Liver (tissue), 7 donors: ENCODE measurements at regions not wholly inside any gene's neighbourhood (a gene's known extent, or its start where the extent isn't known, plus 50 kb on each side); places are given as distances from the start of the nearest gene placed in this dataset.

ENCODE experiments used
- DNase-seq: peaks from one replicate; pipeline ENCODE4 v3.0.0-alpha.2; 2017; ENCODE audit warnings: low spot score
- H3K27ac ChIP-seq, 2 donors: one replicate each; pipeline ENCODE4 v1.7.0; 2013; ENCODE audit warnings: inconsistent platforms in 2 of 2, low read length in 2 of 2, control low read depth in 1 of 2, low read depth in 1 of 2, mild to moderate bottlenecking in 1 of 2
- H3K27me3 ChIP-seq, 4 donors: one replicate each; pipeline versions ENCODE4 v1.6.1 to v1.7.0; 2013; ENCODE audit warnings: low read length in 3 of 4, inconsistent platforms in 1 of 4, mild to moderate bottlenecking in 1 of 4, moderate library complexity in 1 of 4; ENCODE audit not compliant: control insufficient read depth in 4 of 4, insufficient read depth in 4 of 4
- H3K36me3 ChIP-seq, 4 donors: one replicate each; pipeline versions ENCODE4 v1.6.1 to v1.7.0; 2013; ENCODE audit warnings: low read length in 3 of 4, mild to moderate bottlenecking in 3 of 4, low read depth in 1 of 4, moderate library complexity in 1 of 4; ENCODE audit not compliant: control insufficient read depth in 4 of 4, insufficient read depth in 3 of 4
- H3K4me1 ChIP-seq, 4 donors: one replicate each; pipeline versions ENCODE4 v1.6.1 to v1.7.0; 2013; ENCODE audit warnings: low read length in 3 of 4, mild to moderate bottlenecking in 3 of 4, moderate library complexity in 1 of 4; ENCODE audit not compliant: control insufficient read depth in 4 of 4, insufficient read depth in 4 of 4
- H3K4me3 ChIP-seq, 3 donors: one replicate each; pipeline versions ENCODE4 v1.6.1 to v1.7.0; 2013; ENCODE audit warnings: low read length in 3 of 3, control low read depth in 1 of 3, low read depth in 1 of 3, mild to moderate bottlenecking in 1 of 3
- H3K9ac ChIP-seq, 2 donors: one replicate each; pipeline ENCODE4 v1.7.0; 2013; ENCODE audit warnings: low read length in 2 of 2, mild to moderate bottlenecking in 2 of 2, moderate library complexity in 2 of 2, control low read depth in 1 of 2, low read depth in 1 of 2
- H3K9me3 ChIP-seq, 4 donors: one replicate each; pipeline versions ENCODE4 v1.6.1 to v1.7.0; 2013; ENCODE audit warnings: low read length in 3 of 4; ENCODE audit not compliant: control insufficient read depth in 4 of 4
- FOXA1 ChIP-seq: IDR thresholded peaks from 2 replicates; pipeline ENCODE4 v1.6.1; 2016; ENCODE audit warnings: antibody characterized with exemption
- FOXA2 ChIP-seq: IDR thresholded peaks from 2 replicates; pipeline ENCODE4 v1.6.1; 2016; ENCODE audit warnings: antibody characterized with exemption
- GABPA ChIP-seq, 2 donors: IDR thresholded peaks in 1 of 2; conservative IDR thresholded peaks in 1 of 2; 2 replicates each; pipeline ENCODE4 v1.6.1; 2016; ENCODE audit warnings: antibody characterized with exemption in 2 of 2, mild to moderate bottlenecking in 1 of 2, moderate library complexity in 1 of 2
- JUND ChIP-seq, 2 donors: IDR thresholded peaks; 2 replicates each; pipeline ENCODE4 v1.6.1; 2016; ENCODE audit warnings: antibody characterized with exemption in 2 of 2
- NR2F2 ChIP-seq: IDR thresholded peaks from 2 replicates; pipeline ENCODE4 v1.6.1; 2016; ENCODE audit warnings: antibody characterized with exemption
- RAD21 ChIP-seq, 2 donors: IDR thresholded peaks; 2 replicates each; pipeline ENCODE4 v1.6.1; 2016; ENCODE audit warnings: antibody characterized with exemption in 2 of 2, mild to moderate bottlenecking in 2 of 2
- RXRA ChIP-seq, 2 donors: IDR thresholded peaks; 2 replicates each; pipeline ENCODE4 v1.6.1; 2017 to 2018; ENCODE audit warnings: antibody characterized with exemption in 2 of 2, mild to moderate bottlenecking in 1 of 2
- SP1 ChIP-seq: IDR thresholded peaks from 2 replicates; pipeline ENCODE4 v1.6.1; 2018; ENCODE audit warnings: antibody characterized with exemption, mild to moderate bottlenecking
- TAF1 ChIP-seq: conservative IDR thresholded peaks from 2 replicates; pipeline ENCODE4 v1.6.1; 2016; ENCODE audit warnings: antibody characterized with exemption, mild to moderate bottlenecking
- YY1 ChIP-seq: IDR thresholded peaks from 2 replicates; pipeline ENCODE4 v1.6.1; 2016; ENCODE audit warnings: antibody characterized with exemption, mild to moderate bottlenecking
- WGBS: extraction: QIAGEN DNeasy Blood & Tissue Kit; methylation state at CpG from one replicate; pipeline ENCODE4 v1.1.7; 2013; 5-methylcytosine and 5-hydroxymethylcytosine counted together
- TF ChIP-seq, protein P1 (sequence below): IDR thresholded peaks from 2 replicates; pipeline ENCODE4 v1.6.1; 2016; ENCODE audit warnings: antibody characterized with exemption
- TF ChIP-seq, protein P2 (sequence below): IDR thresholded peaks from 2 replicates; pipeline ENCODE4 v1.6.1; 2016; ENCODE audit warnings: antibody characterized with exemption
- TF ChIP-seq, protein P3 (sequence below): IDR thresholded peaks from 2 replicates; pipeline ENCODE4 v1.6.1; 2016; ENCODE audit warnings: antibody characterized with exemption
- donor health status: healthy.
- donor health status: healthy.
- donor health status: healthy.
- donor health status: healthy.

DNA sequence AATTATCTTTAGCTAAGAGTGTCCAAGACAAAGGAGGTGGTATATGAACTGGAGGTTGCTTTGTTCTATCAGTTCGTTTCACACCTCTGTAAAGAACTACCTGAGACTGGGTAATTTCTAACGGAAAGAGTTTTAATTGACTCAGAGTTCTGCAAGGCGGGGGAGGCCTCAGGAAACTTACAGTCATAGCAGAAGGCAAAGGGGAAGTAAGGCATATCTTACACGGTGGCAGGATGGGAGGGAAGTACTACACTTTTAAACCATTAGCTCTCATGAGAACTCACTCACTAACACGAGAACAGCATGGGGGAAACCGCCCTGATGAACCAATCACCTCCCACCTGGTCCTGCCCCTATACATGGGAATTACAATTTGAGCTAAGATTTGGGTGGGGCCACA lies 1202.3 kb upstream of the LRRTM3 start:
- peaks cover 0 to 2% (median 0%) of the 10 kb centered on the region in 4 donors for H3K9me3 ChIP-seq
- TF ChIP-seq FOXA1 (no peak), FOXA2 (no peak), NR2F2 (no peak)
- TF ChIP-seq, protein P1, sequence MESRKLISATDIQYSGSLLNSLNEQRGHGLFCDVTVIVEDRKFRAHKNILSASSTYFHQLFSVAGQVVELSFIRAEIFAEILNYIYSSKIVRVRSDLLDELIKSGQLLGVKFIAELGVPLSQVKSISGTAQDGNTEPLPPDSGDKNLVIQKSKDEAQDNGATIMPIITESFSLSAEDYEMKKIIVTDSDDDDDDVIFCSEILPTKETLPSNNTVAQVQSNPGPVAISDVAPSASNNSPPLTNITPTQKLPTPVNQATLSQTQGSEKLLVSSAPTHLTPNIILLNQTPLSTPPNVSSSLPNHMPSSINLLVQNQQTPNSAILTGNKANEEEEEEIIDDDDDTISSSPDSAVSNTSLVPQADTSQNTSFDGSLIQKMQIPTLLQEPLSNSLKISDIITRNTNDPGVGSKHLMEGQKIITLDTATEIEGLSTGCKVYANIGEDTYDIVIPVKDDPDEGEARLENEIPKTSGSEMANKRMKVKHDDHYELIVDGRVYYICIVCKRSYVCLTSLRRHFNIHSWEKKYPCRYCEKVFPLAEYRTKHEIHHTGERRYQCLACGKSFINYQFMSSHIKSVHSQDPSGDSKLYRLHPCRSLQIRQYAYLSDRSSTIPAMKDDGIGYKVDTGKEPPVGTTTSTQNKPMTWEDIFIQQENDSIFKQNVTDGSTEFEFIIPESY = no peak
- TF ChIP-seq, protein P2, sequence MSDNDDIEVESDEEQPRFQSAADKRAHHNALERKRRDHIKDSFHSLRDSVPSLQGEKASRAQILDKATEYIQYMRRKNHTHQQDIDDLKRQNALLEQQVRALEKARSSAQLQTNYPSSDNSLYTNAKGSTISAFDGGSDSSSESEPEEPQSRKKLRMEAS = no peak
- DNase-seq = no peak
- H3K4me1 ChIP-seq = no peaks in the 10 kb centered on the region
- H3K9ac ChIP-seq = no peak overlapping the region
- 82% methylated on average over 6 of the region's 6 CpGs for WGBS
- no peaks in the 10 kb centered on the region for H3K36me3 ChIP-seq
- H3K4me3 ChIP-seq = no peak overlapping the region
- no peaks in the 10 kb centered on the region for H3K27me3 ChIP-seq
- H3K27ac ChIP-seq = no peak overlapping the region

DNA sequence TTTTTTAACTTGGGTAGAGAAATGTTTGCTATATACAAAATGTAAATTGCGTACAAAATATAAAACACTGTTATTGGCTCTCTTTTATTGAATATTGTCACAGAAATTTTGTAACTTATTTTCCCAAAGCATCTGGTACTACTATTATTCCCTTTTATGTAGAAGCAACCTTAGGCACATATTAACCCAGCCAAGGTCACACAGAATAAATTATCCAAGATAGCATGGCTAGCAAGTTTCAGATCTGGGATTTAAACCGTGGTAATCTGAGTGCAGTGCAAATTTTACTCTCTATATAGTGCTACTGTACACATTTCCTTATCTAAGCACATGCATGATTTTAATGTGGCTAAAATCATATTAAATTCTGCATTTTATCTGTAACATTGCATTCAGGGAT lies 1190.5 kb upstream of the LRRTM3 start:
- no peaks in the 10 kb centered on the region for H3K27me3 ChIP-seq
- H3K4me1 ChIP-seq = no peaks in the 10 kb centered on the region
- no peaks in the 10 kb centered on the region for H3K9me3 ChIP-seq
- 53% methylated on average over 2 of the region's 2 CpGs for WGBS
- H3K27ac ChIP-seq = no peak overlapping the region
- no peak for TF ChIP-seq FOXA2
- TF ChIP-seq, protein P2 = no peak
- no peak for TF ChIP-seq FOXA1
- TF ChIP-seq, protein P3, sequence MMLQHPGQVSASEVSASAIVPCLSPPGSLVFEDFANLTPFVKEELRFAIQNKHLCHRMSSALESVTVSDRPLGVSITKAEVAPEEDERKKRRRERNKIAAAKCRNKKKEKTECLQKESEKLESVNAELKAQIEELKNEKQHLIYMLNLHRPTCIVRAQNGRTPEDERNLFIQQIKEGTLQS = no peak
- no peak for TF ChIP-seq JUND (IDR thresholded peaks at IDR 0.05)
- TF ChIP-seq YY1 = no peak
- no peak for TF ChIP-seq RXRA (IDR thresholded peaks at IDR 0.05)
- H3K9ac ChIP-seq = no peak overlapping the region
- DNase-seq = no peak
- H3K36me3 ChIP-seq = no peaks in the 10 kb centered on the region
- no peak overlapping the region for H3K4me3 ChIP-seq

DNA sequence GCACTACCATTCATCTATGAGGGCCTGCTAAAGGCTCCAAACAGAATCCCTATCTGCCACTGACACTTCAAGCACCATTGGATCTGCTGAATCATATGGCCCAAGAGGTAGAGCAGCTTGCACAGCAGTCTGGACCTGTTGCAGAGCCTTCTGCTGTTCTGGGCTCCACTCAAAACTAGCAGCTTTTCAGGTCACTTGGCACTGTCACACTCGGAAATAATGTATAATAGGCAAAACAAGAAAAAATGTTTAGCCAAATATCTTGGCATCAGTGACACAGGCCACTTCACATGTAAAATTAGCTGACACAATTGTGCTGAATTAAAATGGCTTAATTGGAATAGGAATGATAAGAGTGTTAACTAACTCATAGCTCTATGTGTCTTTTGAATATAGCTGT lies 1182.9 kb upstream of the LRRTM3 start:
- Histone ChIP-seq H3K36me3 (no peaks in the 10 kb centered on the region), H3K27me3 (no peaks in the 10 kb centered on the region), H3K4me1 (no peaks in the 10 kb centered on the region), H3K9me3 (no peaks in the 10 kb centered on the region), H3K4me3 (no peak overlapping the region), H3K27ac (no peak overlapping the region), H3K9ac (no peak overlapping the region)
- TF ChIP-seq, protein P2 = no peak
- TF ChIP-seq GABPA (IDR thresholded peaks at IDR 0.05 in 1 of 2, conservative IDR thresholded peaks at IDR 0.05 in 1 of 2) (no peak), RAD21 (IDR thresholded peaks at IDR 0.05) (no peak), YY1 (no peak), SP1 (no peak), TAF1 (no peak), FOXA2 (no peak)
- 88% methylated on average over 1 of the region's 1 CpG for WGBS
- DNase-seq = no peak
